ENCODE measurements at regions not wholly inside any gene's neighbourhood (a gene's known extent, or its start where the extent isn't known, plus 50 kb on each side); places are given as distances from the start of the nearest gene placed in this dataset.

GRCh38 chr13:64266024-64266423, 2850.4 kb upstream of the PCDH20 start:
- TF ChIP-seq, protein P1, sequence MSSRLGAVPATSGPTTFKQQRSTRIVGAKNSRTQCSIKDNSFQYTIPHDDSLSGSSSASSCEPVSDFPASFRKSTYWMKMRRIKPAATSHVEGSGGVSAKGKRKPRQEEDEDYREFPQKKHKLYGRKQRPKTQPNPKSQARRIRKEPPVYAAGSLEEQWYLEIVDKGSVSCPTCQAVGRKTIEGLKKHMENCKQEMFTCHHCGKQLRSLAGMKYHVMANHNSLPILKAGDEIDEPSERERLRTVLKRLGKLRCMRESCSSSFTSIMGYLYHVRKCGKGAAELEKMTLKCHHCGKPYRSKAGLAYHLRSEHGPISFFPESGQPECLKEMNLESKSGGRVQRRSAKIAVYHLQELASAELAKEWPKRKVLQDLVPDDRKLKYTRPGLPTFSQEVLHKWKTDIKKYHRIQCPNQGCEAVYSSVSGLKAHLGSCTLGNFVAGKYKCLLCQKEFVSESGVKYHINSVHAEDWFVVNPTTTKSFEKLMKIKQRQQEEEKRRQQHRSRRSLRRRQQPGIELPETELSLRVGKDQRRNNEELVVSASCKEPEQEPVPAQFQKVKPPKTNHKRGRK (CRISPR knock-in tag; IDR thresholded peaks at IDR 0.05; ENCODE audit: borderline replicate concordance), result no peak
- TF ChIP-seq ZNF263 (CRISPR knock-in tag; IDR thresholded peaks at IDR 0.05; ENCODE audit: low read depth), result no peak
- TF ChIP-seq ZSCAN18 (CRISPR knock-in tag; IDR thresholded peaks at IDR 0.05), result no peak
- TF ChIP-seq OVOL2 (CRISPR knock-in tag; IDR thresholded peaks at IDR 0.05; ENCODE audit: borderline replicate concordance), result no peak
- TF ChIP-seq SOX15 (CRISPR knock-in tag; IDR thresholded peaks at IDR 0.05), result no peak
- TF ChIP-seq, protein P2, sequence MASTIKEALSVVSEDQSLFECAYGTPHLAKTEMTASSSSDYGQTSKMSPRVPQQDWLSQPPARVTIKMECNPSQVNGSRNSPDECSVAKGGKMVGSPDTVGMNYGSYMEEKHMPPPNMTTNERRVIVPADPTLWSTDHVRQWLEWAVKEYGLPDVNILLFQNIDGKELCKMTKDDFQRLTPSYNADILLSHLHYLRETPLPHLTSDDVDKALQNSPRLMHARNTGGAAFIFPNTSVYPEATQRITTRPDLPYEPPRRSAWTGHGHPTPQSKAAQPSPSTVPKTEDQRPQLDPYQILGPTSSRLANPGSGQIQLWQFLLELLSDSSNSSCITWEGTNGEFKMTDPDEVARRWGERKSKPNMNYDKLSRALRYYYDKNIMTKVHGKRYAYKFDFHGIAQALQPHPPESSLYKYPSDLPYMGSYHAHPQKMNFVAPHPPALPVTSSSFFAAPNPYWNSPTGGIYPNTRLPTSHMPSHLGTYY (CRISPR knock-in tag; IDR thresholded peaks at IDR 0.05), result no peak
- ChIA-PET CTCF (no interaction called here), POLR2A (no interaction called here)
- H3K4me1 Mint-ChIP-seq, result peaks cover 3% of the 10 kb centered on the region; the same call in 1 of the 2 replicates
- H3K27me3 Mint-ChIP-seq (ENCODE audit: low read depth), result no peaks in the 10 kb centered on the region
- no peak overlapping the region for H3K27ac Mint-ChIP-seq
- no peak for ATAC-seq
- H3K9me3 Mint-ChIP-seq, result peaks cover 37% of the 10 kb centered on the region
- no peak overlapping the region for H3K4me3 Mint-ChIP-seq
- no peak for DNase-seq (ENCODE audit: low spot score)
- peaks cover 27% of the 10 kb centered on the region for H3K36me3 Mint-ChIP-seq

DNA sequence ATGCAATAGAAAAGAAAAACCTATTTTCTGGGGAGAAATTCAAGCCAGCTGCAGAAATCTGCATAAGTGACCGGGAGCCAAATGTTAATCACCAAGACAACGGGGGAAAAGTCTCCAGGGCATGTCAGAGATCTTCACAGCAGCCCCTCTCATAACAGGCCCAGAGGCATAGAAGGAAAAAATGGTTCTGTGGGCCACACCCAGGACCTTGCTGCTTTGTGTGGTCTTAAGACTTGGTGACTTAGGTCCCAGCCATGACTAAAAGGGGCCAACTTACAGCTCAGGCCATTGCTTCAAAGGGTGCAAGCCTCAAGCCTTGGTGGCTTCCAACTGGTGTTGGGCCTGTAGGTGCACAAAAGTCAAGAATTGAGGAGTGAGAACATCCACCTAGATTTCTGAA, 2847.6 kb upstream of the PCDH20 start:
- H3K27me3 Mint-ChIP-seq (ENCODE audit: low read depth), result no peaks in the 10 kb centered on the region
- ChIA-PET CTCF (no interaction called here), POLR2A (no interaction called here)
- DNase-seq (ENCODE audit: low spot score) (no peak), ATAC-seq (no peak)
- no peaks in the 10 kb centered on the region for H3K4me1 Mint-ChIP-seq
- TF ChIP-seq, protein P3, sequence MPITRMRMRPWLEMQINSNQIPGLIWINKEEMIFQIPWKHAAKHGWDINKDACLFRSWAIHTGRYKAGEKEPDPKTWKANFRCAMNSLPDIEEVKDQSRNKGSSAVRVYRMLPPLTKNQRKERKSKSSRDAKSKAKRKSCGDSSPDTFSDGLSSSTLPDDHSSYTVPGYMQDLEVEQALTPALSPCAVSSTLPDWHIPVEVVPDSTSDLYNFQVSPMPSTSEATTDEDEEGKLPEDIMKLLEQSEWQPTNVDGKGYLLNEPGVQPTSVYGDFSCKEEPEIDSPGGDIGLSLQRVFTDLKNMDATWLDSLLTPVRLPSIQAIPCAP (CRISPR knock-in tag; IDR thresholded peaks at IDR 0.05), result no peak
- TF ChIP-seq SOX15 (CRISPR knock-in tag; IDR thresholded peaks at IDR 0.05) (no peak), NR3C1 (CRISPR knock-in tag; conservative IDR thresholded peaks at IDR 0.05; ENCODE audit: low read depth) (no peak)
- TF ChIP-seq, protein P4, sequence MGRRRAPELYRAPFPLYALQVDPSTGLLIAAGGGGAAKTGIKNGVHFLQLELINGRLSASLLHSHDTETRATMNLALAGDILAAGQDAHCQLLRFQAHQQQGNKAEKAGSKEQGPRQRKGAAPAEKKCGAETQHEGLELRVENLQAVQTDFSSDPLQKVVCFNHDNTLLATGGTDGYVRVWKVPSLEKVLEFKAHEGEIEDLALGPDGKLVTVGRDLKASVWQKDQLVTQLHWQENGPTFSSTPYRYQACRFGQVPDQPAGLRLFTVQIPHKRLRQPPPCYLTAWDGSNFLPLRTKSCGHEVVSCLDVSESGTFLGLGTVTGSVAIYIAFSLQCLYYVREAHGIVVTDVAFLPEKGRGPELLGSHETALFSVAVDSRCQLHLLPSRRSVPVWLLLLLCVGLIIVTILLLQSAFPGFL (CRISPR knock-in tag; IDR thresholded peaks at IDR 0.05; ENCODE audit: borderline replicate concordance), result no peak
- H3K27ac Mint-ChIP-seq, result no peak overlapping the region
- no peak overlapping the region for H3K4me3 Mint-ChIP-seq
- peaks cover 37% of the 10 kb centered on the region for H3K9me3 Mint-ChIP-seq
- peaks cover 27% of the 10 kb centered on the region for H3K36me3 Mint-ChIP-seq

DNA sequence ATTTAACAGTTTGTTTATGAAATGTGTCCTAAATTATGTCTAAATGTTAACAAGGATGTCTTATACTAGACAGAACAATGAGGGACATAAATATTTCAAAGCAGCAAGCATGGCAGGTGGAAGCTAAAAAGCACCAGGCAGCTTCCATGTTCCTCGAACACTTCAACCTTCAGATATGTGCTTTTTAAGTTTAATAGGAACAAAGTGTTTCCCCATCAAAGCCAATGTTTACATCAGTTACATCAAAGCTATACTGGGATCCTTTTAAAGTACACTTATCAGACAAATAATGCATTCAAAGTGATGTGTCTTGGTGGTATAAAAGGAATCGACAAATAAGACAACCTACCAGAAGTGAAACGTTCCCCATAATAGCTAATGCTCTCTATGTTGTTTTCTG, 2841.1 kb upstream of the PCDH20 start:
- Mint-ChIP-seq H3K36me3 (no peaks in the 10 kb centered on the region), H3K9me3 (peaks cover under 1% of the 10 kb centered on the region; the same call in 1 of the 2 replicates), H3K4me1 (no peaks in the 10 kb centered on the region), H3K27me3 (ENCODE audit: low read depth) (no peaks in the 10 kb centered on the region), H3K4me3 (no peak overlapping the region), H3K27ac (no peak overlapping the region)
- CTCF ChIA-PET, result no interaction called here
- ATAC-seq (no peak), DNase-seq (ENCODE audit: low spot score) (no peak)
- POLR2A ChIA-PET, result no interaction called here
- TF ChIP-seq, protein P5, sequence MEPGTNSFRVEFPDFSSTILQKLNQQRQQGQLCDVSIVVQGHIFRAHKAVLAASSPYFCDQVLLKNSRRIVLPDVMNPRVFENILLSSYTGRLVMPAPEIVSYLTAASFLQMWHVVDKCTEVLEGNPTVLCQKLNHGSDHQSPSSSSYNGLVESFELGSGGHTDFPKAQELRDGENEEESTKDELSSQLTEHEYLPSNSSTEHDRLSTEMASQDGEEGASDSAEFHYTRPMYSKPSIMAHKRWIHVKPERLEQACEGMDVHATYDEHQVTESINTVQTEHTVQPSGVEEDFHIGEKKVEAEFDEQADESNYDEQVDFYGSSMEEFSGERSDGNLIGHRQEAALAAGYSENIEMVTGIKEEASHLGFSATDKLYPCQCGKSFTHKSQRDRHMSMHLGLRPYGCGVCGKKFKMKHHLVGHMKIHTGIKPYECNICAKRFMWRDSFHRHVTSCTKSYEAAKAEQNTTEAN (CRISPR knock-in tag; IDR thresholded peaks at IDR 0.05), result no peak
- TF ChIP-seq MXD4 (CRISPR knock-in tag; IDR thresholded peaks at IDR 0.05; ENCODE audit: borderline replicate concordance), result no peak
- no peak for TF ChIP-seq TEAD4 (CRISPR knock-in tag; IDR thresholded peaks at IDR 0.05)
- TF ChIP-seq, protein P6, sequence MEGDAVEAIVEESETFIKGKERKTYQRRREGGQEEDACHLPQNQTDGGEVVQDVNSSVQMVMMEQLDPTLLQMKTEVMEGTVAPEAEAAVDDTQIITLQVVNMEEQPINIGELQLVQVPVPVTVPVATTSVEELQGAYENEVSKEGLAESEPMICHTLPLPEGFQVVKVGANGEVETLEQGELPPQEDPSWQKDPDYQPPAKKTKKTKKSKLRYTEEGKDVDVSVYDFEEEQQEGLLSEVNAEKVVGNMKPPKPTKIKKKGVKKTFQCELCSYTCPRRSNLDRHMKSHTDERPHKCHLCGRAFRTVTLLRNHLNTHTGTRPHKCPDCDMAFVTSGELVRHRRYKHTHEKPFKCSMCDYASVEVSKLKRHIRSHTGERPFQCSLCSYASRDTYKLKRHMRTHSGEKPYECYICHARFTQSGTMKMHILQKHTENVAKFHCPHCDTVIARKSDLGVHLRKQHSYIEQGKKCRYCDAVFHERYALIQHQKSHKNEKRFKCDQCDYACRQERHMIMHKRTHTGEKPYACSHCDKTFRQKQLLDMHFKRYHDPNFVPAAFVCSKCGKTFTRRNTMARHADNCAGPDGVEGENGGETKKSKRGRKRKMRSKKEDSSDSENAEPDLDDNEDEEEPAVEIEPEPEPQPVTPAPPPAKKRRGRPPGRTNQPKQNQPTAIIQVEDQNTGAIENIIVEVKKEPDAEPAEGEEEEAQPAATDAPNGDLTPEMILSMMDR (IDR thresholded peaks at IDR 0.05), result no peak
- no peak for TF ChIP-seq MLX (CRISPR knock-in tag; IDR thresholded peaks at IDR 0.05)
- TF ChIP-seq E2F1 (CRISPR knock-in tag; IDR thresholded peaks at IDR 0.05), result no peak
- TF ChIP-seq, protein P7, sequence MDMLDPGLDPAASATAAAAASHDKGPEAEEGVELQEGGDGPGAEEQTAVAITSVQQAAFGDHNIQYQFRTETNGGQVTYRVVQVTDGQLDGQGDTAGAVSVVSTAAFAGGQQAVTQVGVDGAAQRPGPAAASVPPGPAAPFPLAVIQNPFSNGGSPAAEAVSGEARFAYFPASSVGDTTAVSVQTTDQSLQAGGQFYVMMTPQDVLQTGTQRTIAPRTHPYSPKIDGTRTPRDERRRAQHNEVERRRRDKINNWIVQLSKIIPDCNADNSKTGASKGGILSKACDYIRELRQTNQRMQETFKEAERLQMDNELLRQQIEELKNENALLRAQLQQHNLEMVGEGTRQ (CRISPR knock-in tag; IDR thresholded peaks at IDR 0.05), result no peak
- TF ChIP-seq GABPB1 (CRISPR knock-in tag; IDR thresholded peaks at IDR 0.05), result no peak
- TF ChIP-seq NR3C1 (CRISPR knock-in tag; conservative IDR thresholded peaks at IDR 0.05; ENCODE audit: low read depth), result no peak
- no peak for TF ChIP-seq SMAD4 (CRISPR knock-in tag; IDR thresholded peaks at IDR 0.05)
- TF ChIP-seq IRF2 (CRISPR knock-in tag; IDR thresholded peaks at IDR 0.05; ENCODE audit: borderline replicate concordance, low read depth), result no peak
- TF ChIP-seq ESRRA (CRISPR knock-in tag; IDR thresholded peaks at IDR 0.05; ENCODE audit: borderline replicate concordance), result no peak
